ENCODE measurements at regions not wholly inside any gene's neighbourhood (a gene's known extent, or its start where the extent isn't known, plus 50 kb on each side); places are given as distances from the start of the nearest gene placed in this dataset.

- no peak for TF ChIP-seq DMTF1 (CRISPR knock-in tag; IDR thresholded peaks at IDR 0.05)
- TF ChIP-seq EHMT2 (IDR thresholded peaks at IDR 0.05; ENCODE audit: borderline replicate concordance, low read depth, low read length): peak; percentile 89; the same call in 1 of the 2 replicates
- no peak for TF ChIP-seq ELF4 (CRISPR knock-in tag; IDR thresholded peaks at IDR 0.05; ENCODE audit: borderline replicate concordance)
- no peak for TF ChIP-seq PAWR (CRISPR knock-in tag; IDR thresholded peaks at IDR 0.05; ENCODE audit: borderline replicate concordance)
- TF ChIP-seq ZNF556 (CRISPR knock-in tag; IDR thresholded peaks at IDR 0.05; ENCODE audit: borderline replicate concordance): no peak
- TF ChIP-seq XRCC5 (optimal IDR thresholded peaks at IDR 0.05; ENCODE audit: low read length): no peak
- TF ChIP-seq NR2F2 (IDR thresholded peaks at IDR 0.05; ENCODE audit: borderline replicate concordance, low read depth): no peak
- TF ChIP-seq TEF (CRISPR knock-in tag; IDR thresholded peaks at IDR 0.05): no peak
- TF ChIP-seq ZNF280D (CRISPR knock-in tag; IDR thresholded peaks at IDR 0.05): no peak
- no peak for TF ChIP-seq KDM1A (CRISPR knock-in tag; IDR thresholded peaks at IDR 0.05)
- TF ChIP-seq MIXL1 (CRISPR knock-in tag; IDR thresholded peaks at IDR 0.05): no peak
- no peak for TF ChIP-seq ZC3H4 (CRISPR knock-in tag; IDR thresholded peaks at IDR 0.05; ENCODE audit: borderline replicate concordance)
- no peak for TF ChIP-seq ZNF224 (CRISPR knock-in tag; IDR thresholded peaks at IDR 0.05)
- no peak for TF ChIP-seq FOXO1 (CRISPR knock-in tag; IDR thresholded peaks at IDR 0.05)
- TF ChIP-seq CHD4 (IDR thresholded peaks at IDR 0.05; ENCODE audit: borderline replicate concordance, low read length): no peak
- no peak for TF ChIP-seq NBN (conservative IDR thresholded peaks at IDR 0.05)
- TF ChIP-seq, protein P1, sequence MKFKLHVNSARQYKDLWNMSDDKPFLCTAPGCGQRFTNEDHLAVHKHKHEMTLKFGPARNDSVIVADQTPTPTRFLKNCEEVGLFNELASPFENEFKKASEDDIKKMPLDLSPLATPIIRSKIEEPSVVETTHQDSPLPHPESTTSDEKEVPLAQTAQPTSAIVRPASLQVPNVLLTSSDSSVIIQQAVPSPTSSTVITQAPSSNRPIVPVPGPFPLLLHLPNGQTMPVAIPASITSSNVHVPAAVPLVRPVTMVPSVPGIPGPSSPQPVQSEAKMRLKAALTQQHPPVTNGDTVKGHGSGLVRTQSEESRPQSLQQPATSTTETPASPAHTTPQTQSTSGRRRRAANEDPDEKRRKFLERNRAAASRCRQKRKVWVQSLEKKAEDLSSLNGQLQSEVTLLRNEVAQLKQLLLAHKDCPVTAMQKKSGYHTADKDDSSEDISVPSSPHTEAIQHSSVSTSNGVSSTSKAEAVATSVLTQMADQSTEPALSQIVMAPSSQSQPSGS (CRISPR knock-in tag; IDR thresholded peaks at IDR 0.05): no peak
- TF ChIP-seq, protein P2, sequence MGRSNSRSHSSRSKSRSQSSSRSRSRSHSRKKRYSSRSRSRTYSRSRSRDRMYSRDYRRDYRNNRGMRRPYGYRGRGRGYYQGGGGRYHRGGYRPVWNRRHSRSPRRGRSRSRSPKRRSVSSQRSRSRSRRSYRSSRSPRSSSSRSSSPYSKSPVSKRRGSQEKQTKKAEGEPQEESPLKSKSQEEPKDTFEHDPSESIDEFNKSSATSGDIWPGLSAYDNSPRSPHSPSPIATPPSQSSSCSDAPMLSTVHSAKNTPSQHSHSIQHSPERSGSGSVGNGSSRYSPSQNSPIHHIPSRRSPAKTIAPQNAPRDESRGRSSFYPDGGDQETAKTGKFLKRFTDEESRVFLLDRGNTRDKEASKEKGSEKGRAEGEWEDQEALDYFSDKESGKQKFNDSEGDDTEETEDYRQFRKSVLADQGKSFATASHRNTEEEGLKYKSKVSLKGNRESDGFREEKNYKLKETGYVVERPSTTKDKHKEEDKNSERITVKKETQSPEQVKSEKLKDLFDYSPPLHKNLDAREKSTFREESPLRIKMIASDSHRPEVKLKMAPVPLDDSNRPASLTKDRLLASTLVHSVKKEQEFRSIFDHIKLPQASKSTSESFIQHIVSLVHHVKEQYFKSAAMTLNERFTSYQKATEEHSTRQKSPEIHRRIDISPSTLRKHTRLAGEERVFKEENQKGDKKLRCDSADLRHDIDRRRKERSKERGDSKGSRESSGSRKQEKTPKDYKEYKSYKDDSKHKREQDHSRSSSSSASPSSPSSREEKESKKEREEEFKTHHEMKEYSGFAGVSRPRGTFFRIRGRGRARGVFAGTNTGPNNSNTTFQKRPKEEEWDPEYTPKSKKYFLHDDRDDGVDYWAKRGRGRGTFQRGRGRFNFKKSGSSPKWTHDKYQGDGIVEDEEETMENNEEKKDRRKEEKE (IDR thresholded peaks at IDR 0.05): no peak
- TF ChIP-seq, protein P3, sequence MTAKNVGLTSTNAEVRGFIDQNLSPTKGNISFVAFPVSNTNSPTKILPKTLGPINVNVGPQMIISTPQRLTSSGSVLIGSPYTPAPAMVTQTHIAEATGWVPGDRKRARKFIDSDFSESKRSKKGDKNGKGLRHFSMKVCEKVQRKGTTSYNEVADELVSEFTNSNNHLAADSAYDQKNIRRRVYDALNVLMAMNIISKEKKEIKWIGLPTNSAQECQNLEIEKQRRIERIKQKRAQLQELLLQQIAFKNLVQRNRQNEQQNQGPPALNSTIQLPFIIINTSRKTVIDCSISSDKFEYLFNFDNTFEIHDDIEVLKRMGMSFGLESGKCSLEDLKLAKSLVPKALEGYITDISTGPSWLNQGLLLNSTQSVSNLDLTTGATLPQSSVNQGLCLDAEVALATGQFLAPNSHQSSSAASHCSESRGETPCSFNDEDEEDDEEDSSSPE (CRISPR knock-in tag; IDR thresholded peaks at IDR 0.05): no peak
Measured at GRCh38 chr16:47787696-47788095, 326.6 kb downstream of the PHKB start (continued).
